ENCODE measurements at regions not wholly inside any gene's neighbourhood (a gene's known extent, or its start where the extent isn't known, plus 50 kb on each side); places are given as distances from the start of the nearest gene placed in this dataset.

- no peaks in the 10 kb centered on the region for H3K27me3 ChIP-seq (ENCODE audit: control insufficient read depth in 2 of 2, insufficient read depth in 2 of 2, low read length in 2 of 2)
- H2AFZ ChIP-seq (ENCODE audit: low read depth, low read length), result peak overlapping the region; percentile 78
- H3K9me1 ChIP-seq (replicated peaks; ENCODE audit: control insufficient read depth, extremely low read depth, insufficient read depth, low read length), result no peaks in the 10 kb centered on the region
- H3K4me1 ChIP-seq (ENCODE audit: control insufficient read depth, extremely low read depth, insufficient read depth, low read length), result peaks cover 4% of the 10 kb centered on the region
- no peak overlapping the region for H3K4me2 ChIP-seq (ENCODE audit: insufficient read depth, low read length)
- TF ChIP-seq, protein P1, sequence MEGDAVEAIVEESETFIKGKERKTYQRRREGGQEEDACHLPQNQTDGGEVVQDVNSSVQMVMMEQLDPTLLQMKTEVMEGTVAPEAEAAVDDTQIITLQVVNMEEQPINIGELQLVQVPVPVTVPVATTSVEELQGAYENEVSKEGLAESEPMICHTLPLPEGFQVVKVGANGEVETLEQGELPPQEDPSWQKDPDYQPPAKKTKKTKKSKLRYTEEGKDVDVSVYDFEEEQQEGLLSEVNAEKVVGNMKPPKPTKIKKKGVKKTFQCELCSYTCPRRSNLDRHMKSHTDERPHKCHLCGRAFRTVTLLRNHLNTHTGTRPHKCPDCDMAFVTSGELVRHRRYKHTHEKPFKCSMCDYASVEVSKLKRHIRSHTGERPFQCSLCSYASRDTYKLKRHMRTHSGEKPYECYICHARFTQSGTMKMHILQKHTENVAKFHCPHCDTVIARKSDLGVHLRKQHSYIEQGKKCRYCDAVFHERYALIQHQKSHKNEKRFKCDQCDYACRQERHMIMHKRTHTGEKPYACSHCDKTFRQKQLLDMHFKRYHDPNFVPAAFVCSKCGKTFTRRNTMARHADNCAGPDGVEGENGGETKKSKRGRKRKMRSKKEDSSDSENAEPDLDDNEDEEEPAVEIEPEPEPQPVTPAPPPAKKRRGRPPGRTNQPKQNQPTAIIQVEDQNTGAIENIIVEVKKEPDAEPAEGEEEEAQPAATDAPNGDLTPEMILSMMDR (IDR thresholded peaks at IDR 0.05; ENCODE audit: extremely low read depth in 1 of 2, insufficient read depth in 1 of 2, low read depth in 1 of 2, low read length in 2 of 2), result peak; percentile 62 to 70
- no peak for TF ChIP-seq POLR2A (IDR thresholded peaks at IDR 0.05; ENCODE audit: low read depth, low read length)
- intact Hi-C loops (cut with micrococcal nuclease) (loop anchor here (1.0 to 10.0 kb wide), 9 partner anchors 99 to 1867 kb away; no protein-coding TSS in a partner anchor), dilution Hi-C loops (cut with MboI; ENCODE audit: extremely low pct_ligation_motif_present, low sequenced_read_pairs) (no loop called here)
- POLR2A ChIA-PET, result no interaction called here
- CTCF ChIA-PET, result interaction anchor here (0.6 to 1.8 kb wide), 20 partner anchors 8 to 1869 kb away, joined by 3 to 13 read pairs (median 4); no protein-coding TSS in a partner anchor
- H3K4me3 ChIP-seq (replicated peaks in 1 of 3; ENCODE audit: insufficient read depth in 1 of 3, low read depth in 1 of 3, low read length in 3 of 3), result no peak overlapping the region
- no TSS peak for BruUV-seq (replicated peaks)
- DNase-seq (ENCODE audit: low read depth, low spot score) (peak; percentile 80), FAIRE-seq (no peak)
- H3K9ac ChIP-seq (replicated peaks; ENCODE audit: extremely low read depth, insufficient read depth, low read length), result no peak overlapping the region
- H4K20me1 ChIP-seq (replicated peaks; ENCODE audit: control insufficient read depth, extremely low read depth, insufficient read depth, low read length), result no peaks in the 10 kb centered on the region
- H3K27ac ChIP-seq (ENCODE audit: insufficient read depth, low read depth, low read length), result no peak overlapping the region
- H3K79me2 ChIP-seq (ENCODE audit: control insufficient read depth, insufficient read depth, low read length), result no peaks in the 10 kb centered on the region
- H3K36me3 ChIP-seq (ENCODE audit: control insufficient read depth in 2 of 2, extremely low read depth in 1 of 2, insufficient read depth in 2 of 2, low read length in 2 of 2), result no peaks in the 10 kb centered on the region
- H3K9me3 ChIP-seq (replicated peaks; ENCODE audit: control insufficient read depth, insufficient read depth, low read length), result no peaks in the 10 kb centered on the region
Observed at GRCh38 chr15:96893159-96893906, 562.8 kb downstream of the NR2F2 start.

DNA sequence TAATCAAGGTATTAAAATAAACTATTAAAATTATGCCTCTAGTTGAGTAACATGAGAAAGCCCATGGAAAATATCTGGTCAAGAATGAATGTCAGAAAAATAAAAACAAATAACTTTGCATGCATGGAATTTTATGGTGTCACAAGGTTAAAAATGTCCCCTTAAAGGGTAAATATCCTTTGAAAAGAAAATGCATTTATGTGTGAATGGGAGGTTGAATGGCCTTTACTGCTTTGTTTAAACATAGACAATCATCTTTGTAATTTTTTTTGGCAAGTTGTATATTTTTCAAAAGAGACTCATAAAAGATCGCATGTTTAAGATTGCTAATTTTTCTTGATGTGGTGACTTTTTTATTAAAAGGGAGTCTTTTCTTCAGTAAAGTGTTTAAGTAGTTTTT lies 564.2 kb downstream of the NR2F2 start:
- Histone ChIP-seq H3K9me3 (replicated peaks; ENCODE audit: control insufficient read depth, insufficient read depth, low read length) (no peaks in the 10 kb centered on the region), H4K20me1 (replicated peaks; ENCODE audit: control insufficient read depth, extremely low read depth, insufficient read depth, low read length) (no peaks in the 10 kb centered on the region), H2AFZ (ENCODE audit: low read depth, low read length) (no peak overlapping the region), H3K9ac (replicated peaks; ENCODE audit: extremely low read depth, insufficient read depth, low read length) (no peak overlapping the region), H3K9me1 (replicated peaks; ENCODE audit: control insufficient read depth, extremely low read depth, insufficient read depth, low read length) (no peaks in the 10 kb centered on the region), H3K27ac (ENCODE audit: insufficient read depth, low read depth, low read length) (no peak overlapping the region), H3K4me2 (ENCODE audit: insufficient read depth, low read length) (no peak overlapping the region), H3K27me3 (ENCODE audit: control insufficient read depth in 2 of 2, insufficient read depth in 2 of 2, low read length in 2 of 2) (no peaks in the 10 kb centered on the region), H3K36me3 (ENCODE audit: control insufficient read depth in 2 of 2, extremely low read depth in 1 of 2, insufficient read depth in 2 of 2, low read length in 2 of 2) (no peaks in the 10 kb centered on the region), H3K4me3 (replicated peaks in 1 of 3; ENCODE audit: insufficient read depth in 1 of 3, low read depth in 1 of 3, low read length in 3 of 3) (no peak overlapping the region), H3K79me2 (ENCODE audit: control insufficient read depth, insufficient read depth, low read length) (no peaks in the 10 kb centered on the region), H3K4me1 (ENCODE audit: control insufficient read depth, extremely low read depth, insufficient read depth, low read length) (peaks cover 4% of the 10 kb centered on the region)
- FAIRE-seq, result no peak
- intact Hi-C loops (cut with micrococcal nuclease), result loop anchor here (5.0 to 10.0 kb wide), 4 partner anchors 307 to 1637 kb away; no protein-coding TSS in a partner anchor
- ChIA-PET CTCF (no interaction called here), POLR2A (no interaction called here)
- dilution Hi-C loops (cut with MboI; ENCODE audit: extremely low pct_ligation_motif_present, low sequenced_read_pairs), result no loop called here
- BruUV-seq (replicated peaks), result no TSS peak
- TF ChIP-seq POLR2A (IDR thresholded peaks at IDR 0.05; ENCODE audit: low read depth, low read length) (no peak), JUN (IDR thresholded peaks at IDR 0.05; ENCODE audit: borderline replicate concordance, insufficient read depth, insufficient read length, low read depth) (no peak), POLR2AphosphoS5 (IDR thresholded peaks at IDR 0.05; ENCODE audit: insufficient read depth, low read depth, low read length) (no peak), MYC (IDR thresholded peaks at IDR 0.05; ENCODE audit: low read depth, low read length) (no peak), GATA2 (IDR thresholded peaks at IDR 0.05; ENCODE audit: insufficient read depth, insufficient read length, low read depth, low read length) (no peak), FOS (IDR thresholded peaks at IDR 0.05; ENCODE audit: borderline replicate concordance, insufficient read depth, low read length) (no peak), EZH2 (IDR thresholded peaks at IDR 0.05; ENCODE audit: borderline replicate concordance, low read depth, low read length, severe bottlenecking) (no peak)
- TF ChIP-seq, protein P2, sequence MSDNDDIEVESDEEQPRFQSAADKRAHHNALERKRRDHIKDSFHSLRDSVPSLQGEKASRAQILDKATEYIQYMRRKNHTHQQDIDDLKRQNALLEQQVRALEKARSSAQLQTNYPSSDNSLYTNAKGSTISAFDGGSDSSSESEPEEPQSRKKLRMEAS (IDR thresholded peaks at IDR 0.05; ENCODE audit: insufficient read depth, insufficient read length), result no peak
- DNase-seq (ENCODE audit: low read depth, low spot score), result peak; percentile 35

Data from endothelial cell of umbilical vein (primary cell).